OCI-LY7 (cell line): ENCODE measurements at regions not wholly inside any gene's neighbourhood (a gene's known extent, or its start where the extent isn't known, plus 50 kb on each side); places are given as distances from the start of the nearest gene placed in this dataset.

Source experiments
- EZH2phosphoT487 ChIP-seq: fragments of 200-600 bp; sonication (generic); IDR thresholded peaks from 2 replicates; pipeline ENCODE4 v1.6.1; 2018; ENCODE audit warnings: low read depth, borderline replicate concordance, mild to moderate bottlenecking, mixed run types, antibody characterized with exemption, low read length, moderate library complexity, mixed read lengths
- TF ChIP-seq, protein P1 (sequence below): fragments of 200-600 bp; sonication (generic); conservative IDR thresholded peaks from 2 replicates; pipeline ENCODE4 v1.5.1; 2014; ENCODE audit warnings: mild to moderate bottlenecking, antibody characterized with exemption, low read length, moderate library complexity, mixed read lengths

GRCh38 chr16:86026916-86027315 lies 128.0 kb downstream of the IRF8 start:
- TF ChIP-seq, protein P1, sequence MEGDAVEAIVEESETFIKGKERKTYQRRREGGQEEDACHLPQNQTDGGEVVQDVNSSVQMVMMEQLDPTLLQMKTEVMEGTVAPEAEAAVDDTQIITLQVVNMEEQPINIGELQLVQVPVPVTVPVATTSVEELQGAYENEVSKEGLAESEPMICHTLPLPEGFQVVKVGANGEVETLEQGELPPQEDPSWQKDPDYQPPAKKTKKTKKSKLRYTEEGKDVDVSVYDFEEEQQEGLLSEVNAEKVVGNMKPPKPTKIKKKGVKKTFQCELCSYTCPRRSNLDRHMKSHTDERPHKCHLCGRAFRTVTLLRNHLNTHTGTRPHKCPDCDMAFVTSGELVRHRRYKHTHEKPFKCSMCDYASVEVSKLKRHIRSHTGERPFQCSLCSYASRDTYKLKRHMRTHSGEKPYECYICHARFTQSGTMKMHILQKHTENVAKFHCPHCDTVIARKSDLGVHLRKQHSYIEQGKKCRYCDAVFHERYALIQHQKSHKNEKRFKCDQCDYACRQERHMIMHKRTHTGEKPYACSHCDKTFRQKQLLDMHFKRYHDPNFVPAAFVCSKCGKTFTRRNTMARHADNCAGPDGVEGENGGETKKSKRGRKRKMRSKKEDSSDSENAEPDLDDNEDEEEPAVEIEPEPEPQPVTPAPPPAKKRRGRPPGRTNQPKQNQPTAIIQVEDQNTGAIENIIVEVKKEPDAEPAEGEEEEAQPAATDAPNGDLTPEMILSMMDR = no peak
- TF ChIP-seq EZH2phosphoT487 = no peak
